Endothelial cell of umbilical vein (primary cell): ENCODE measurements at regions not wholly inside any gene's neighbourhood (a gene's known extent, or its start where the extent isn't known, plus 50 kb on each side); places are given as distances from the start of the nearest gene placed in this dataset.

Experiments used
- BruUV-seq: library from RNA; stranded (reverse); fragments of 400-500 nt; replicated peaks from 2 replicates; lab custom pipeline; 2021; lab: Mats Ljungman, UMichigan
- CTCF ChIA-PET: fragments of 300-600, 350-600 bp; sonication (Branson Sonifier 250); formaldehyde crosslinking; loops from one replicate; lab custom pipeline; 2021; ENCODE audit warnings: antibody characterized with exemption, inconsistent platforms; lab: Charles Lee
- POLR2A ChIA-PET: fragments of 300-600, 350-600 bp; sonication (Branson Sonifier 250); formaldehyde crosslinking; loops from one replicate; lab custom pipeline; 2021; ENCODE audit warnings: antibody characterized with exemption, inconsistent platforms; lab: Charles Lee
- DNase-seq: peaks from one replicate; pipeline ENCODE4 v3.0.0-alpha.2; 2011; ENCODE audit warnings: low read depth, low spot score
- FAIRE-seq: peaks from 2 replicates; lab custom pipeline; 2011; peaks lifted over from hg19 to GRCh38; lab: Jason Lieb, UNC
- H2AFZ ChIP-seq: 2 replicates; pipeline ENCODE4 v1.6.0; 2012; ENCODE audit warnings: low read depth, low read length, control low read depth, inconsistent platforms
- H3K27ac ChIP-seq: 2 replicates; pipeline ENCODE4 v1.5.1; 2011; ENCODE audit warnings: low read depth, mild to moderate bottlenecking, control low read depth, low read length, moderate library complexity; ENCODE audit not compliant: insufficient read depth
- H3K27me3 ChIP-seq, 2 experiments: 2 replicates each; pipeline versions ENCODE4 v1.6.0 to v1.6.1; 2011; ENCODE audit warnings: low read length in 2 of 2, mixed read lengths in 1 of 2; ENCODE audit not compliant: control insufficient read depth in 2 of 2, insufficient read depth in 2 of 2
- H3K36me3 ChIP-seq, 2 experiments: 2 replicates in 1 of 2; 3 replicates in 1 of 2; pipeline ENCODE4 v1.5.1; 2011; ENCODE audit warnings: low read length in 2 of 2, mild to moderate bottlenecking in 1 of 2, moderate library complexity in 1 of 2; ENCODE audit not compliant: control insufficient read depth in 2 of 2, insufficient read depth in 2 of 2; ENCODE audit errors: extremely low read depth in 1 of 2
- H3K4me1 ChIP-seq: 3 replicates; pipeline ENCODE4 v1.5.1; 2011; ENCODE audit warnings: mild to moderate bottlenecking, low read length; ENCODE audit not compliant: control insufficient read depth, insufficient read depth; ENCODE audit errors: extremely low read depth
- H3K4me2 ChIP-seq: 2 replicates; pipeline ENCODE4 v1.6.1; 2011; ENCODE audit warnings: low read length, control low read depth, mixed read lengths; ENCODE audit not compliant: insufficient read depth
- H3K4me3 ChIP-seq, 3 experiments: fragments of 200-600 bp in 1 of 3; sonication (generic), shearing (Covaris generic) in 1 of 3; replicated peaks in 1 of 3; 2 replicates each; pipeline ENCODE4 v1.5.1; 2011 to 2016; ENCODE audit warnings: control low read depth in 3 of 3, low read length in 3 of 3, mild to moderate bottlenecking in 2 of 3, inconsistent platforms in 1 of 3, low read depth in 1 of 3, moderate library complexity in 1 of 3; ENCODE audit not compliant: insufficient read depth in 1 of 3
- H3K79me2 ChIP-seq: 2 replicates; pipeline ENCODE4 v1.6.0; 2012; ENCODE audit warnings: low read length, inconsistent platforms; ENCODE audit not compliant: control insufficient read depth, insufficient read depth
- H3K9ac ChIP-seq: replicated peaks from 2 replicates; pipeline ENCODE3; 2011; ENCODE audit warnings: low read length, control low read depth; ENCODE audit not compliant: insufficient read depth; ENCODE audit errors: extremely low read depth
- H3K9me1 ChIP-seq: replicated peaks from 3 replicates; pipeline ENCODE4 v1.6.0; 2011; ENCODE audit warnings: mild to moderate bottlenecking, low read length; ENCODE audit not compliant: control insufficient read depth, insufficient read depth; ENCODE audit errors: extremely low read depth
- H3K9me3 ChIP-seq: replicated peaks from 2 replicates; pipeline ENCODE4 v1.5.1; 2012; ENCODE audit warnings: low read length, inconsistent platforms; ENCODE audit not compliant: control insufficient read depth, insufficient read depth
- H4K20me1 ChIP-seq: replicated peaks from 2 replicates; pipeline ENCODE3; 2011; ENCODE audit warnings: mild to moderate bottlenecking, low read length; ENCODE audit not compliant: control insufficient read depth, insufficient read depth; ENCODE audit errors: extremely low read depth
- CTCF ChIP-seq, 2 donors: IDR thresholded peaks; 1 replicate in 1 of 2; 2 replicates in 1 of 2; pipeline ENCODE4 v1.5.1; 2011; ENCODE audit warnings: low read length in 2 of 2, mild to moderate bottlenecking in 2 of 2, moderate library complexity in 2 of 2, control low read depth in 1 of 2, inconsistent platforms in 1 of 2, low read depth in 1 of 2; ENCODE audit not compliant: insufficient read depth in 1 of 2; ENCODE audit errors: extremely low read depth in 1 of 2
- EZH2 ChIP-seq: IDR thresholded peaks from 2 replicates; pipeline ENCODE4 v1.6.1; 2012; ENCODE audit warnings: borderline replicate concordance, low read depth, mild to moderate bottlenecking, moderate library complexity, low read length, inconsistent platforms; ENCODE audit not compliant: severe bottlenecking
- FOS ChIP-seq: IDR thresholded peaks from 2 replicates; pipeline ENCODE4 v1.6.1; 2011; ENCODE audit warnings: mild to moderate bottlenecking, low read length, moderate library complexity, borderline replicate concordance; ENCODE audit not compliant: insufficient read depth
- GATA2 ChIP-seq: IDR thresholded peaks from 2 replicates; pipeline ENCODE4 v1.7.0; 2011; ENCODE audit warnings: low read depth, mild to moderate bottlenecking, moderate library complexity, mixed read lengths, low read length; ENCODE audit not compliant: insufficient read length, insufficient read depth
- JUN ChIP-seq: IDR thresholded peaks from 2 replicates; pipeline ENCODE4 v1.6.1; 2011; ENCODE audit warnings: borderline replicate concordance, low read depth; ENCODE audit not compliant: insufficient read length, insufficient read depth
- MAX ChIP-seq: IDR thresholded peaks from 2 replicates; pipeline ENCODE4 v1.6.1; 2011; ENCODE audit not compliant: insufficient read depth, insufficient read length
- MYC ChIP-seq: IDR thresholded peaks from one replicate; pipeline ENCODE4 v1.6.1; 2011; ENCODE audit warnings: mild to moderate bottlenecking, low read depth, low read length
- POLR2A ChIP-seq: IDR thresholded peaks from 2 replicates; pipeline ENCODE4 v1.6.1; 2012; ENCODE audit warnings: low read depth, mild to moderate bottlenecking, control low read depth, low read length
- POLR2AphosphoS5 ChIP-seq: IDR thresholded peaks from 2 replicates; pipeline ENCODE4 v1.6.1; 2012; ENCODE audit warnings: low read depth, mild to moderate bottlenecking, control low read depth, low read length, moderate library complexity; ENCODE audit not compliant: insufficient read depth
- dilution Hi-C: fragments of 300-500 bp; cut with MboI; formaldehyde crosslinking; loops from one replicate; pipeline ENCODE4 v1.15.0; 2019; ENCODE audit warnings: low sequenced_read_pairs; ENCODE audit not compliant: extremely low pct_ligation_motif_present
- intact Hi-C: fragments of 100-400 bp; cut with micrococcal nuclease; formaldehyde crosslinking; loops from one replicate; pipeline ENCODE4 v1.10.0; 2022

GRCh38 chr6:56724455-56724854 is 81.8 kb upstream of the DST start:
- BruUV-seq: no TSS peak
- Histone ChIP-seq H3K9me3 (no peaks in the 10 kb centered on the region), H3K27me3 (no peaks in the 10 kb centered on the region), H4K20me1 (no peaks in the 10 kb centered on the region), H3K27ac (no peak overlapping the region), H3K4me1 (peaks cover 8% of the 10 kb centered on the region), H3K36me3 (no peaks in the 10 kb centered on the region), H2AFZ (no peak overlapping the region), H3K4me2 (no peak overlapping the region), H3K79me2 (peaks cover 27% of the 10 kb centered on the region), H3K9me1 (no peaks in the 10 kb centered on the region), H3K9ac (no peak overlapping the region), H3K4me3 (no peak overlapping the region)
- intact Hi-C loops: no loop called here
- dilution Hi-C loops: no loop called here
- DNase-seq (no peak), FAIRE-seq (no peak)
- TF ChIP-seq MAX (no peak), CTCF (IDR thresholded peaks at IDR 0.05; ENCODE audit: extremely low read depth in 1 of 2, insufficient read depth in 1 of 2, low read depth in 1 of 2, low read length in 2 of 2) (no peak), FOS (no peak), MYC (no peak), POLR2A (no peak)
- ChIA-PET POLR2A (no interaction called here), CTCF (interaction anchor here (1.1 to 2.3 kb wide), 6 partner anchors 15 to 120 kb away, joined by 3 to 11 read pairs (median 4); no protein-coding TSS in a partner anchor)

GRCh38 chr6:56720882-56721281 is 78.2 kb upstream of the DST start:
- no peak for TF ChIP-seq GATA2
- no peak for TF ChIP-seq CTCF (IDR thresholded peaks at IDR 0.05; ENCODE audit: extremely low read depth in 1 of 2, insufficient read depth in 1 of 2, low read depth in 1 of 2, low read length in 2 of 2)
- no peak for TF ChIP-seq POLR2AphosphoS5
- no peak for TF ChIP-seq JUN
- TF ChIP-seq FOS: no peak
- TF ChIP-seq MAX: no peak
- no peak for TF ChIP-seq POLR2A
- TF ChIP-seq EZH2: no peak
- TF ChIP-seq MYC: no peak
- CTCF ChIA-PET: no interaction called here

More at GRCh38 chr6:56720882-56721281, 78.2 kb upstream of the DST start:
- Histone ChIP-seq H3K79me2 (peaks cover 27% of the 10 kb centered on the region), H3K27me3 (no peaks in the 10 kb centered on the region), H3K27ac (no peak overlapping the region), H4K20me1 (peaks cover 2% of the 10 kb centered on the region), H3K9me3 (no peaks in the 10 kb centered on the region), H3K9ac (no peak overlapping the region), H3K4me1 (peaks cover 20% of the 10 kb centered on the region), H3K4me2 (no peak overlapping the region), H3K36me3 (no peaks in the 10 kb centered on the region), H2AFZ (no peak overlapping the region), H3K9me1 (no peaks in the 10 kb centered on the region), H3K4me3 (no peak overlapping the region)
- BruUV-seq: no TSS peak
- intact Hi-C loops: no loop called here
- POLR2A ChIA-PET: no interaction called here
- dilution Hi-C loops: no loop called here
- DNase-seq: no peak
- no peak for FAIRE-seq
